ENCODE measurements at regions not wholly inside any gene's neighbourhood (a gene's known extent, or its start where the extent isn't known, plus 50 kb on each side); places are given as distances from the start of the nearest gene placed in this dataset.

DNA sequence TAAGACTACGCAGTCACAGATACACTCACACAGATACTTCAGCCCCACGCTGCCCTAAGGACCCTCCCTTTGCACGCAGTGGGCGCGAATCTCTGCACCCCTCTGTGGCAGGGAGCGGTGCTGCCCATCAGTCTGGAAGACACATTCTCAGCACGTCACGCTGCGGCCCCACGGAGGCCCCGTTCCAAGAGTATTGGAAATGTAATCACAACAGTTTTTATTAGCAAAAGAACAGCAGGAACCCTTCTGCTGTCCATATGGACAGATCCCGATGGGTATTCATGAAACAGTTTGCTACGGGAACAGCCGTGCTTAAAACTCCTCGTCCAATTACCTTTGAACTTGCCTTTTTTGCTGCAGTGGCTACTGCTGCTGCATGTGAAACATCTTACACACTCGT, 131.0 kb downstream of the RPS24 start:
- no peak for DNase-seq

DNA sequence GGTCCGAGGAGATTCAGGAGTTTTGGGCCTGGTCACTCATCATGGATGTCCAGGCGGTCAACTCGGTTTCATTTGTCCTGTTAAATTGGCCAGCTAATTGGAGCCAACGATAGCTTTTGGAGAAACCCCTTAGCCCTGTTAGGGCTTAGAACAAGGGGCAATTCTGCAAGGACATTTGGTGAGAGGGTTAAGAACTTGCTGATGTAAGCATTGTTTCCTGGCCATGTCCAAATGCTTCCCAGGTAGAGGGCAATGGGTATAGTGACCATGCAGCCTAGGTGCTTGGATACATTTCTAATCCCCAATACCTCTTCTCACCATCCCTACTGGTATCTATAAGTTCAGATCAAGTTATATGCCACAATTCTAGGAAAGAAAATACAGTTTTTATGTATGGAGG, 131.5 kb downstream of the RPS24 start:
- DNase-seq, result no peak

DNA sequence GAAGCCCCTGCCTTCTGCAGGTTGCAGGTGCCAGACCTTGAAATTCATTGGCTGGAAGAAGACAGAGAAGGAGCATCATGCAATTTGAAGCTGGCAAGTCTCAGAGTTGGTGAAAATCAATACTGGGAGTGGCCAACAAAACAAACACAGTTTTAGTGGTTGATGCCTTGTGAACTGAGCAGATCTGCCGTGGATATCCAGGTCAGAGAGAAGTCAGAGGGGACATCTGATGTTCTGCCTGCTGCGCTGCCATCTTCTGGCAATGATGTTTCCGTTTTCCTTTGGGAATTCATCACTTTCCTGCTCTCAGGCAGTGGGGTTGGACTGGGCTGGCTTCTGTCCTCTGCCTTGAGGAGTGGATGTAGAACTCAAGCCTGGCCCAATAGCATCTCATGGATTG, 132.0 kb downstream of the RPS24 start:
- DNase-seq, result no peak

DNA sequence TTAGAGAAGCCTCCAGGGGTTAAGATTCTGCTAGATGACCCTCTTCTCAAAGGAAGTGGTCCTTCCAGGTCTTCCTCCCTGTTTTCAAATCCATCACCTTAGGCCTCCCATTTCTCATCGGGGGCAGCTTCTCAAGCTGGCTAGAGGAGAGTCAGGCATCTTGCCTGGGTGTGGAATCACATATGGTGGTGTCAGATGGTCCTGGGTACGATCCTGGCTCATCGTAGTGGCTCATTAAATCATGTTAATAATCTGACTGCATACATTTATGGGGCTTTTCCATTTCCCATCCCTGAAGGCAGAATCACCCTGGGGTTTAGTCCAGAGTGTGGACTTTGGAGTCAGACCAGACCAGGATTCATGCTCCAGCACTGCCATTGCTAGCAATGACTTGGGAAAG, 132.6 kb downstream of the RPS24 start:
- DNase-seq, result no peak

DNA sequence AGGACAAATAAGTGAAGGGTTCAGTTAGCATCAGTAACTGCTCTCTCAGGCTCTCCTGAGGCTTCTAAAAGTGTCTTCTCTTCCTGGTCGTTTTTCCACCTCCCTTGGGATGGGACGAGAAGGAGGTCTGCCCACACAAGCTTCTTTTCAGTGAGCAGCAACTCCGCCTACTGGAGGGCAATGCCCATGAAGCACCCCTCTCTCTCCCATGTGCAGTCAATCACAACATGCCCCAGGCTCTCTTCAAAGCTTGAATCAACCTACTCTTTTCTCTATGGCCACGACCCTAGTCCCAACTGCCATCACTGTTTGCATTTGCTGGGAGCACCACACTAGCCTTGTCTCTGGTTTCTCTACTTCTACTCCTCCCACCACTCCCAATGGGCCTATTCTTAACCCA, 135.6 kb downstream of the RPS24 start:
- no peak for DNase-seq

DNA sequence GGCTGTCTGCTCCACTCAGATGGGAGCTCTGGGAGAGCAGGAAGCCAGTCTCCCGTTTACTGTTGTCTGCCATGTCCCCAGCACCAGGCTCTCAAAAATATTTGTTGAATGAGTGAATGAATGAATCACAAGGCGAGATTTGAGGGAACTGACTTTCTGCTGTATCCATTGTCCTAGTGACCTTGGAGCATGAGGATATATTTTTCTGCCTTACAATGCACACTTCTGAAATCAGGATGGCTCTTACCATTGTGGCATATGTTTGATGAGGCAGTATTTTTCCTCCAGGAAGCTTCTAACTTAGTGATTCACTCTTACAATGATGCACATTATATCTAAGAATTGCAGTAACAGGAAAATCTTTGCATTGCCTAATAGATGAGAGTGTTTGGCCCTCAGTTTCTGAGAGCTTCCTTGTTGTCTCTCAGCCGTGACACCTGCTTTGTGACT, 136.4 kb downstream of the RPS24 start:
- no peak for DNase-seq

DNA sequence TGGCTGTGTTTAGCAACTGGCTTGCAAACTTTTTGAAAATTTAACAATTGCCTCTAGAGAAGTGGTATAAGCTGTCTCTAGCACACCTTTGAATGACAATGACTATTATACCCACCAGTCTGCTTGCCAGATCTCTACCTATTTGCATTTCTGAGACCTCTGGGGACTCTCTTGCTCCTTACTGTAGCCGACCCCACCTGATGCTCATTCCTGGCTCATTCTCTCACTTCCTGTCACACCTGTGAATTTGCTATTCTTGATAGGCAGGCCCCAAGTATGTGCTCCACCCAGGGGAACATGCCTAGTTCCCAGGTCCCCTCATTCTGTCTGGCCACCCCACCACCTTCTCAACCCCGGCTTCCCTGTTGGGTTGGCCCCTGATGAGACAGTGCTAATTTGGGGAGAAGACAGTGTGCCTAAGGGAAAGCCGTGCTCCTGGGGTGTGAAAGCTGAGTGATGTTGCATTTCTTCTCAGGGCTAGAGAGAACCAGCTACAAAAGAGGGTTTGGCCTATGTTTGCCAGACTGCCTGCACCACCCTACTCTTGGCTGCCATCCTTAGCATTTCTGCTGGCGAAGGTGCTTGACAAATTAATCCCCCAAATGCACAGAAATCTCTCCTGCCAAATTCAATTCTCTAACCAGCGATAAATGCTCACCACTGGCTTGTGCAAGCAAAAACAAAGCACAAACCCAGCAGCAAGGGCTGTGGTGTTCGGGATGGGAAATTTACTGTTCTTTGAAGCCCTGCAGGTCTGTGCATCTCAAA, 138.2 kb downstream of the RPS24 start:
- no peak for DNase-seq

DNA sequence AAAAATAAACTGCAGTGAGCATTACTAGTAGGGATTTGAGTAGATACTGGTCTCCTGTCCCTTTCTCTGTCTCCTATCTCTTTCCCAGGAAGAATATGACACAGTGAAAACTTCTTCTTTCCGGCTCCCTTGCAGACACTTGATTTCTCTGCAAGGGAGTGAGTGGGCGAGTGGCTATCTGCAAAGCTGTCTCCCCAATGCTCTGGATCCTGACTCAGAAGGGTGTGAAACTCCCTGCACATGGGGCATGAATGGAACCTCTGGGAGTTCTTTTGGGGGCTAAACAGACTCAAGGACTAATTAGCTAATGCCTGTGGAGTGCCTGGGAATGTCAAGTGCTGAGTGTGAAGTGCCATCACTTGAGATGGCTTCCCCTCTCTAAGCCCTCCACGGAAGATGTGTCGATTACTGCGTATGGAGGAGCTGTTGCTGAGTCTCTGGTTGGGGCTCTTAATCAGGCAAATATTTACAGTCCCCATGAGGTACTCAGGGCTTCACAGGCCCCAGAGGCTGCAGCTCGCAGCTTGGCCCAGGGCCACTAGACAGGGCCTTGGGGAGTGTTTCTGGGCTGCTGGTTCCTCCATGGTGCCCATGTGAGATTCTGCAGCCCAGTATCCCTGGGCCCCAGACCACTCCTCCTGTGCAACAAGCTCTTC, 139.8 kb downstream of the RPS24 start:
- no peak for DNase-seq

DNA sequence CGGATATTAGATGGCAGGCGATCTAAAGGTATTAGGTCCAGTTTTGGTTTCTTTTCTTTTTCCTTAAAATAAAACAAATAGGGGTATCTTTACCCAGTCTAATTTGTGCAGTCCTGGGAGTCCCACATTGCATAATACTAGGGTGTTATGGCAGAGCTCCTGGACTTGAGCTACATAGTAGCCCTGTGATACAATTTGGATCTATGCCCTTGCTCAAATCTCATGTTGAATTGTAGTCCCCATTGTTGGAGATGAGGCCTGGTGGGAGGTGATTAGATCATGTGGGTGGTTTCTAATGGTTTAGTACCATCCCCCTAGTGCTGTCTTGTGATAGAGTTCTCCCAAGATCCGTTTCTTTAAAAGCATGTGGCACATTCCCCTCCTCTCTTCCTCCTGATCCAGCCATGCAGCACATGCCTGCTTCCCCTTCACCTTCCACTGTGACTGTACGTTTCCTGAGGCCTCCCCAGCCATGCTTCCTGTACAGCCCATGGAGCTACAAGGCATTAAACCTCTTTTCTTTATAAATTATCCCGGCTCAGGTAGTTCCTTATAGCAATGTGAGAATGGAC, 141.9 kb downstream of the RPS24 start:
- DNase-seq, result no peak

DNA sequence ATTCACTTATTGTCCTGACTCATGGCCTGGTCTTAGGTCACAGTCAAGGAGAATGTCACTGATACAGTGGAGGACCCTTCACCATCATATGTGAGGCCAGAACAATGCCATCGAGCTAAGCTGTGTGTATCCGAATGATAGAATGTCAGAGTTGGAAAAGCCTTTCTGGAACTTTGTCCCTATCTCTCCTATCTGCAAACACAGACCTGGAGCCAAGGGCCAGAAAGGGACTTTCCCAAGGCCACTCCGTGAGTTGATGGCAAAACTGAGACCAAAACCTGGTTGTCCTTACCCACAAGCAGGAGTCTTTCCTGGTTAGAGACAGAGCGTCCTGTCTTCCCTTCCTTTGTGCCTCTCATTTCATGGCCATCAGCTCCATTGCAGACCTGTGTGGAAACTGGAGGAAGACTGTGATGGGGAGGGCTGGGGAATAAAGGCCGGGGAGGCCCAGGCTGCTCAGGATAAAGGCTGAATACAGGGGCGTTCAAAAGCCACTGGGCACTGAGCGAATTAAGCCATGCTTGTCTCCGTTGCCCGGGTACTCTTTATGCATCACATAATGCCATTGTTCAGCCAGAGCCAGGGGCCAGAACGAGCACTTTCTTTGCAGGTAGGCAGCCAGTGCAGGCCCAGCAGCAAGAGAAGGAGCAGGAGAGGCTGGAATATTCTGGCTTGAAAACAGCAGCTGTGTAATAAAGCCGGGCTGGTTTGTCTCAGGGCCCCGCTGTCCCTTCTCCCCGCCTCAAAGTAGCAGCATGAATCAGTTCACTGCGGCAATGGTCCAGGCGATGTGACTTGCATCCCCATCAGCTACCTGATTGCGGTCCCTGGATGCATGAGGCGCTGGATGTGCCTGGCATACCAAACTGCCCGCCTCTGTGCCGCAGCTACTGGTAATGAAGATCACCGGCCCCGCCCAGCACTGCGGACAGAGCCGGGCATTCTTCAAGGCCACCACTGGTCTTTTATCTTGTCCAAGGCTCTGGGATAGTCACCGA, 143.0 kb downstream of the RPS24 start:
- DNase-seq, result no peak

DNA sequence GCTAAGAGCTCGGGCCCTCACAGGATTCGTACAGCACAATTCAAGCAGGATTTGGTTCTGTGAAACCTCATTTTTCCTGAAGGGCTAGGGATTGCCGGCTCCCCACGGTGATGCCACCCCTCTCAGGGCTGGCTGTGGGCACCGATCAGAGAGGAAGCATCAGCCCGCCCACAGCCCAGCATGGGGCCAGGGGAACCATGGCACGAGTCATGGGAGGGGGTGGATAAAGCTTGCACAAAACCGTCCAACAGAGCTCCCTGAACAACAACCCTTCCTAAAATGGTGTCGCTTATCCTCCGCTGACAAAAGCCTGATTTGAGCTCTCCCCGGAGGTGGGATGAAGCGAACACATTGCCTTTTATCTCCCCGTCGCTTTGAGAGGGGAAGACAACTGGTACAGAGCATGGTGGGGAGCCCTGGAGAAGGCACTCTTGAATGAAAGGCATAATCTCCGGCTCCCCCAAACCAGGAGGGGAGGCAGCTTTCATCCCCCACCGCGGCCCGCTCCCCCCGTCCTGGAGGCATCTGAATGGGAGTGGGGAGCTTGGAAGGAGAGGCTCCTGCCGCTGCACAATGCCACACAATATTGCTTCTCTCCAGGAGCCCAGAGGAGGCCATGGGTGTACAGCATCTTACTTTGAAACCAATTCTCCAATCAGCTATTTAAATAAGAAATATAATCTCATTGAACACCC, 144.0 kb downstream of the RPS24 start:
- no peak for DNase-seq

DNA sequence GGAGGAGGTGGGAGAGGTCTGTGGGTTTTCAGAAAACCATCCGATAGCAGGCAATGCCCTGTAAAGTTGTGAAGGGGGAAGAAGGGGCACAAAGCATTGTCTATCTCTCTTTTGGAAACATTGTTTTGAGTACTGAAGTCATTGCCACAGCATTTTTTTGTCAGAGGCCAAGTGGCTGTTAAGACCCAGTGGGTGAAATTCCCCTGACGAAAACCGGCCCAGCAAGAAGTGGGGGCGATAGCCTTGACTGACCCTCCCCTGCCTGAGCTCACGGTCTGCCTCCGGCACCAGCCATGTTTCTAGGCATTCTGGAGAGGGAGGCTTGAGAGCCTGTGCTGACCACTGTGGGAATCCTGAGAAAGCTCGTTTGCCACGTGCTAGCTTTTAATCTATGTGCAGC, 144.7 kb downstream of the RPS24 start:
- DNase-seq, result no peak

DNA sequence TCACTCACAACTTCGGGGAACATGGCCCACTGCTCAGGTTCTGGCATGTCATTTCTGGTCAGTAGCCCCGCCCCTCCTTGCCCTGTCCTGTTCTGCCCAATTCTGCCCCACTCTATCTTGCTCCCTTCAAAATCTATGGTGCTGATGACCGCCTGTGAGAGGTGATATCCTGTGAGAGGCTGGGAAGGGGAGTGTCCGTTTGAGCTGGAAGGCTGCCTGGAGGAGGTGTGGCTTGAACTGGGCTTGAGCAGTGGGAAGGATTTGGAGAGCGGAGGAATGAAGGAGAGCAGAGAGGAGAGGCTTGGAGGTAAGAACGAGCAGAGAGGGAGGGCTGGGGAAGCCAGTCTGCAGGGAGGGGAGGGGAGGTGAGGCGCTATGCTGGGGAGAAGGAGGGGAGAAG, 145.3 kb downstream of the RPS24 start:
- DNase-seq, result no peak

DNA sequence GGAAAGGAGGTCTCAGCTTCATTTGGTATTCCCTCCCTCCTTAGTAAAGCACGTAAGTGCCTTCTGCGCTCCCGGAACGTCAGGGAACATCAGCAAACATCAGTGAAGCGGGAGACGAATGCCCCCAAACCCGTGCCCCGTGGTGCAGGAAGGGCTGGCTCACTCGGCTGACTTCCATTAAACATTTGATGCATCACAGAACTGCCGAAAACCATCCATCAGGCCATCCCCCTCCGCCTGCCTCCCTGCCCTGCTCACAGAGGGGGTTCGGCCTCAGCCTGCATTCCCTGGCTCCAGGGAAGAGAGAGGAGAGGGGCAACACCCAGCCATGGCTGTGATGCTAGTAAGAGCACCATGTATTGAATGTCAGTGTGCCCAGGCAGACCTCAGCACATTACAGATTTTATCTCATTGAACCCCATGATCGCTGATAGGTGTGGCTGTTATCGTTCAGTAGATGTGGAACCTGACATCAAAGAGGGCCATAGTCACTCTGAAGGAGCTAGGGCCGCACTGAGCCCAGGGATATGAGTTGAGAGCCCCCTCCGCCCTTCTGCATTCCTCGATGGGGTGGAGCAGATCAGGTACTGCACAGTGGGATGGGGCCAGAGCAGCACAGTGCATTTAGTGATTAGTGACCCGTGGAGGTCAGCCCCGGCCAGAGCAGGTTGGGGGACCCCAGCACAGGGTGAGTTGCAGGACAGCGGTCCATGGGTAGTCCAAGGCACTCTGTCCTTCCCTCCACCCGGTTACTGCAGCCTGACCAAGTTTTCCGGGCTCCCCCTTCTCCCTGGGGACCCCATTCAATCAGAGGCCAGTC, 146.4 kb downstream of the RPS24 start:
- DNase-seq, result no peak

DNA sequence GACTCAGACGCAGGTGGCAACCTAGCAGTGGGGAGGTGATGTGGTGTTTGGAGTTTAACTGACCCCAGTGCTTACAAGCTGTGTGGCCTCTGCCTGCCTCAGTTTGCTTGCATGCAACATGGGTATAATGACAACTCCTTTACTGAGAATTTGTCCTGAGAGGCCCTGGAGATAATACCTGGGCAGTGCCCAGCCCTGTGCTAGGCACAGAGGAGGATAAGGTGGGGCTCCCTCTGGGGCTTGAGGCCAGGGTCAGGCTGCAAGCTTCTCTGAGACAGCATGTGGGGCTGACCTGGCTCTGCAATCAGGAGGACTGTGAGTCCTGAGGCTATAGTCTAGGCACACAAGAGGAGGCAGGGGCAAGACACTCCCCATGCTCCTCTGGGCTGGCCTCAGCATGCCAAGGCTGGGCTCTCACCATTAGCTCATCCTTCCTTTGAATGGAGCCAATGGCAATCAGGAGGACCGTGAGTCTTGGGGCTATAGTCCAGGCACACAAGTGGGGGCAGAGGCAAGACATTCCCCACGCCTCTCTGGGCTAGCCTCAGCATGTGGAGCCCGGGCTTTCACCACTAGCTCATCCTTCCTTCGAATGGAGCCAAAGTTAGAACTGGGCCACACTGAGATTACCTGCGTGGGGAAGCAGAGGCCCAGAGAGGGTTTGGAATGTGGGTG, 147.9 kb downstream of the RPS24 start:
- no peak for DNase-seq

DNA sequence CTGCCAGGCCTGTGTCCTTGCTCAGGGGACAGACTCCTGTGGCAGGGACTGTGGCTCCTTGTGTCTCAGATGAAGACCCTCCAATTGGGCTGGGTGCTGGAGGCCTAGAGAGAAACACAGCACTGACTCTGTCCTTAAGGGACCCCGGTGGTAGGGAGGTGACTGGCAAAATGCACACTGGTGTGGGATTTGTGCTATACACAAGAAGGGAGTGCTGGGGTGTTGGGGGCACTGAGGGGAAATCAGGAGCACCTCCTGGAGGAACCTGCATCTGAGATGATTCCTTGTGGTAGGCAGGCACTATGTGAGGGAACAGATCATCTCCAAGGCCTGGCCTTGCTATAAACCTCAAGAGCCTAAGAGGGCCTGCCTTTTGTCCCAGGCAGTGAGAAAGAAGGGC, 149.2 kb downstream of the RPS24 start:
- no peak for DNase-seq

DNA sequence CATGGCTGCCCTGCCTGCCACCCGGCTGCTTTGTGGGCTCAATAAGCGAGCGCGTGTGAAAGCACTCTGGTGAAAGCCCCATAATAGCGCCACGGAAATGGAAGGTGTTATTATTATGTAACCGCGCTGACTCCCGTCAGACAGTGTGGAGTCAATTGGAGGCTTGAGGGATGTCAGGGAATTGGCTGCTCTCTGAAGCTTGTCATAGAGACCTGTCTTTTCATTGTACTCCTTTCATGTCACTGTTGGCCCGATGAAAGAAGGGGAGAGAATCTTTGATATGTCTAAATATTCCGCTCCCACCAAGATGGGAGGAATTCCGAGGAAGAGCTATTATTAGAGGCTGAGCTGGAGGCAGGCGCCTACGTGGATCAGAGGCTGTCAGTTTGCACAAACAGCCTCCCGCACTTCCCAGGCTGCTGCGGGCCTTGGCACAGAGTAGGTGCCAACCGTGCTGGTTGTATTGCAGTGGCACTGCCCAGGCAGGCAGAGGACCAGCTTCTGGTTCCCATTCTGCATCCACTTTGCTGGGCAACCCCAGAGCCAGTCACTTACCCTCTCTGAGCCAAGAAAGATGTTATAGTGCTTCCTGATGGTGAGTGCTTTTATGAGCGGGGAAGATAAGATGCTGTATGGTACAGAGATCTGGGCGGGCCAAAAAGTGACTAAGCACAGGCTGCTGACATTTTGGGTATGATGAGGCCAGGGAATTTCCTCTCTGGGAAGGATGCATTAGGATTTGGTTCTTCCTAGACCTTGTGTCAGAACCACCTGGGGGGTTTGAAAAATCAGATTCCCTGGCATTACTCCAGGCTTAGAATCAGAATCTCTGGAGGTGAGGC, 151.4 kb downstream of the RPS24 start:
- DNase-seq, result no peak

DNA sequence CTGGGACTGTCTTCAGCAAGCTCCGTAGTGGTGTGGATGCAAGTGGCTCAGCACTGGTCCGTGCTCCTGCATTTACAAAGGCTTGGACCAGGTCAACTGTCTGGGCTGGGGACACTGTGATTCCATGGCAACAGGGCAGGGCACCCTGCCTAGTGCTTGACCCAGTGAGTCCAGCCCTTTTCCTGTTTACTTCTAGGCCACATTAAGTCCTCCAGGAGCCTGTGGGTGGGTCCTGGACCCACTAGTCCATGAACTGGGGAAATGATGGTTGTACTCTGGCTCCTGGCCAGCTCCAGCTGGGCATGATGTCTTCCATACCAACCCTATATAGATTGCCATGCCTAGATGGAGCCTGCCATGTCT, 152.0 kb downstream of the RPS24 start:
- no peak for DNase-seq

DNA sequence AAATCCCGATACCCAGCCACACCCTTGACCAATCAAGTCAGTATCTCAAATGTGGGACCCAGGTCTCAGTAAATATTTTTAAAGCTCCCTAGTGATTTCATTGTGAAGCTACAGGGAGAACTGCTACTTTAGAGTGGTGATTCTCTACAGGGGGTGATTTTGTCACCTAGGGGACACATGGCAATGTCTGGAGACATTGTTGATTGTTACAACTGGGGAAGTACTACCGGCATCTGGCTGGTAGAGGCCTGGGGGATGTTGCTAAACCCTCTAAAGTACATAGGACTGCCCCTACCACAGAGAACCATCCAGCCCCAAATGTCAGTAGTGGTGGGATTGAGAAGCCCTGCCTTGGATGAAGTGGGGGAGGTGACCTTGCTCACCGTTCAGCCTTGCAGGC, 152.9 kb downstream of the RPS24 start:
- DNase-seq, result no peak

DNA sequence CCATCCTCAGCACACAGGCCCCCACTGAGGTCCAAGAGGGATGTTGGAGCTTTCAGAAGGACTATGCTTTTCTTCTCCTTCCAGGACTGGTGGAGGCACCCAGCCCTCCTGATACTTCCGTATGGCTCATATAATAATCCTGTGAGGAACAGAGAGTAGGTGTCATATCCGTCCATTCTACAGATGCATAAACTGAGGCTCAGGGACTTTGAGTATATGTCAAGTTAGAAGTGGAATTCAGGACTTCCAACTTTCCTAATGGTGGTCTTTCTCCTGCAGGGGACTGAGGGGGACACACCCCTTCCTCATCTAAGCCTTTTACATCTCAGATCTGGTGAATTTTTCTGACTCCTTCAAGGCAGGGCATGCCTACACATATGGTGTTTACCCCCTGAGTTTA, 153.7 kb downstream of the RPS24 start:
- no peak for DNase-seq
